ENCODE measurements at regions not wholly inside any gene's neighbourhood (a gene's known extent, or its start where the extent isn't known, plus 50 kb on each side); places are given as distances from the start of the nearest gene placed in this dataset.

GRCh38 chr1:23634518-23634839 lies 57.1 kb upstream of the RPL11 start:
- Histone ChIP-seq H3K36me3 (no peaks in the 10 kb centered on the region), H3K4me3 (no peak overlapping the region)

GRCh38 chr1:23632479-23633160 lies 59.0 kb upstream of the RPL11 start:
- Histone ChIP-seq H3K4me3 (no peak overlapping the region), H3K27me3 (no peaks in the 10 kb centered on the region), H3K36me3 (no peaks in the 10 kb centered on the region), H3K9me3 (no peaks in the 10 kb centered on the region), H3K27ac (no peak overlapping the region), H3K4me1 (peaks cover 0 to 5% (median 0%) of the 10 kb centered on the region in 4 donors)
- 92 to 96% methylated on average over 2 of the region's 2 CpGs for WGBS, 2 donors
- DNase-seq, result no peak
- intact Hi-C loops (cut with DNase I), result no loop called here
- no peak for TF ChIP-seq EP300 (IDR thresholded peaks at IDR 0.05)
- TF ChIP-seq POLR2A (IDR thresholded peaks at IDR 0.05), result no peak
- no peak for TF ChIP-seq CTCF (IDR thresholded peaks at IDR 0.05)
- no peak for TF ChIP-seq POLR2AphosphoS5 (IDR thresholded peaks at IDR 0.05)

More at GRCh38 chr1:23634518-23634839, 57.1 kb upstream of the RPL11 start:
- Histone ChIP-seq H3K27me3 (no peaks in the 10 kb centered on the region), H3K27ac (peak overlapping the region in 3 of 4 donors; percentile 73 to 81 (median 74)), H3K9me3 (no peaks in the 10 kb centered on the region), H3K4me1 (peaks cover 0 to 5% (median 0%) of the 10 kb centered on the region in 4 donors)
- DNase-seq, result no peak
- TF ChIP-seq POLR2A (IDR thresholded peaks at IDR 0.05), result no peak
- TF ChIP-seq POLR2AphosphoS5 (IDR thresholded peaks at IDR 0.05), result no peak
- no peak for TF ChIP-seq EP300 (IDR thresholded peaks at IDR 0.05)
- TF ChIP-seq CTCF (IDR thresholded peaks at IDR 0.05), result no peak
- intact Hi-C loops (cut with DNase I), result no loop called here
- 73 to 89% methylated on average over 2 of the region's 2 CpGs for WGBS, 2 donors

- TF ChIP-seq CTCF (IDR thresholded peaks at IDR 0.05) (no peak), POLR2A (IDR thresholded peaks at IDR 0.05) (no peak)
- Histone ChIP-seq H3K27ac (no peak overlapping the region), H3K4me1 (no peaks in the 10 kb centered on the region), H3K9me3 (no peaks in the 10 kb centered on the region), H3K36me3 (no peaks in the 10 kb centered on the region), H3K4me3 (no peak overlapping the region), H3K27me3 (no peaks in the 10 kb centered on the region)
- no peak for DNase-seq
- intact Hi-C loops (cut with DNase I), result no loop called here
- WGBS, 2 donors, result 80 to 85% methylated on average over 4 of the region's 4 CpGs
Measured at GRCh38 chr1:23629708-23630290, 61.8 kb upstream of the RPL11 start.

GRCh38 chr1:23628951-23629387 lies 62.6 kb upstream of the RPL11 start:
- H3K9me3 ChIP-seq, result no peaks in the 10 kb centered on the region
- intact Hi-C loops (cut with DNase I), result no loop called here
- no peaks in the 10 kb centered on the region for H3K36me3 ChIP-seq
- no peaks in the 10 kb centered on the region for H3K27me3 ChIP-seq
- H3K4me1 ChIP-seq, result no peaks in the 10 kb centered on the region
- TF ChIP-seq EP300 (IDR thresholded peaks at IDR 0.05) (no peak), CTCF (IDR thresholded peaks at IDR 0.05) (no peak), POLR2A (IDR thresholded peaks at IDR 0.05) (no peak), POLR2AphosphoS5 (IDR thresholded peaks at IDR 0.05) (no peak)
- no peak overlapping the region for H3K27ac ChIP-seq
- H3K4me3 ChIP-seq, result no peak overlapping the region
- 56 to 72% methylated on average over 8 of the region's 8 CpGs for WGBS, 2 donors
- DNase-seq, result no peak

All from sigmoid colon (tissue), 6 donors.